Frontal cortex (tissue), 3 donors: ENCODE measurements at regions not wholly inside any gene's neighbourhood (a gene's known extent, or its start where the extent isn't known, plus 50 kb on each side); places are given as distances from the start of the nearest gene placed in this dataset.
"Not testable (repeated sequence)": the region's sequence is repeated elsewhere in the genome, so short reads cannot be mapped to it uniquely, and the experiment has no call there.

ENCODE experiments used
- DNase-seq, 2 donors: peaks; one replicate each; pipeline ENCODE4 v3.0.0; 2012; ENCODE audit warnings: low spot score in 2 of 2
- FAIRE-seq: peaks from 2 replicates; lab custom pipeline; 2012; peaks lifted over from hg19 to GRCh38; lab: Jason Lieb, UNC
- donor health status: control.
- donor health status: control.
- donor health status: control.

DNA sequence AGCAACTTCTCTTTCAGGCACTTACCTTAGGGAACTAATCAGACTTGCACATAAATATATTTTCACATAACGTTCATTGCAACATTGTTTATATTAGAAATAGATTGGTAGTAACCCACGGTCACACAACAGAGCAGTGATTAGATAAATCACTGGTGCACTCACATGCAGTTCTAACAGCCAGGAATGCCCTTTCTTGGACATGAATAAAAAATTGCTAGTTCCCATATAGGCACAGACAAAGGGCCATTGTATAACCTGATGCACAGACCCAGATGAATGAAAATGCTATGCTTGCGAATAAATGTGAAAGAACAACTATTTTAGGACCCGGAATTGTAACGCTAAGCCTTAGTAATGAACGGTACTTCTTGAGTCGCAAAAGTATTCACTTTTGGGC lies 63.9 kb downstream of the SPANXB1 start:
- not testable (repeated sequence) for DNase-seq, FAIRE-seq

DNA sequence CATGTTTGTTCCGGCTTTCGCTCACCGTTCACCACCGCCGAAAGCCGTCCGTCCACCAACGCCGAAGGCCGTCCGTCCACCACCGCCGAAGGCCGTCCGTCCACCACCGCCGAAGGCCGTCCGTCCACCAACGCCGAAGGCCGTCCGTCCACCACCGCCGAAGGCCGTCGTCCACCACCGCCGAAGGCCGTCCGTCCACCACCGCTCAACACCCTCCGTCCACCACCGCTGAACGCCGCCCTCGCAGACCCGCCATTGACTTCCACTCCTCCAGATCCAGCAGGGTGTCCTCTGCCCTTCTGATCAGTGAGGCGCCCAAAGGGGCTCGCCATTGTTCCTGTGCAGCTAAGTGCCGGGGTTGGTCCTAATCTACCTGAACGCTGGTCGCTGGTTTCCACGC lies 81.7 kb downstream of the SPANXB1 start:
- not testable (repeated sequence) for DNase-seq, FAIRE-seq

DNA sequence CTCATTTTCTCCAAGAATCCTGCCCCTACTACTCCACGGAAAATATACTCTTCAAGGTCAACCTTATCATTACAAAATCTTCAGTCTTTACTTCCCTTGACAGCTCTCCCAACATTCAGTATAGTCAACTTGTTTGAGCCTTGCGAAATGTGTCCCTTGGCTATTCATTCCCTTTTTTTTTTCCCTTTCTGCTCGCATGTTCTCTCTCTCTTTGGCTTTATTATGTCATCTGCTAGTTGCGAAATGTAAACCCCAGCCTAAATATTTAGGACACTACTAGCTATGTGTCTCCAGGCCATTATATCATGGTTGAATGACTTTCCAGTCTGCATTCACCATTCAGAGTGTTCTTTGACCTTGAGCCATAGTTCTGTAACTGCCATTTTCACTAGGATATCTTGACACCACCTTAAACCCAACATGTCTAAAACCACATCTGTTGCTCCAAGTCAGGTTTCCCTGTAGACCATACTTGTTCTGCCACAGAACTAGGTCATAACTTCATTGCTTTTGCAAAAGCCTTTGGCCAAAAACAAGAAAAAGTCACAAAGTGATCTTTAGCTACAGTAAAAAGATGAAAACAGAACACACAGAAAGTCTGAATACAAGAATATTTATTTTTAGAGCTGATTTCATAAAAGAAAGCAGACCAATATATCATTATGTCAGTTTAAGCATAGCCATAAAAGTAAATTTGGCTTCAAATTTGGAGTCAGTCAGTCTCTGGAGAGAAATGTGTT lies 73.0 kb downstream of the LDOC1 start:
- not testable (repeated sequence) for DNase-seq
- FAIRE-seq: peak; percentile 19

DNA sequence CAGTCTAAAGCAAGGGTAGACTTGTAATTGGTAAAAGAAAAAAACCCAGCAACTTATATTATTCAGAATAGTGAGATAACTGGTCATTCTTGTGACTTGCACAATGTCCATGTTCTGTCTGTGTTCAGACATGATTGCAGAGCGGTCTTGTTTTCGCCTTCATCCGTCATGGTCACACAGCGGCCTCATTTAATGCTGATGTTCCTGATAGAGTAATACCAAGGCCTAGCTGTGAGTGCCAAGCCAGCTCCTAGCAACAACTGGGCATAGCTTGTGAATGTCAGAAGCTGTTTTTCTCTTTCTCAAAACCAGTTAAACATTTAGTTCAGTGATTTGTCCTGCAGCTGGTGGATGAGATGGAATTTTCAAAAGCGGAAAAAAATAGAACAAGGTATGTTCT lies 65.7 kb downstream of the LDOC1 start:
- not testable (repeated sequence) for FAIRE-seq, DNase-seq
